GM06990 (cell line): ENCODE measurements at regions not wholly inside any gene's neighbourhood (a gene's known extent, or its start where the extent isn't known, plus 50 kb on each side); places are given as distances from the start of the nearest gene placed in this dataset.

Experiments used
- DNase-seq: peaks from one replicate; pipeline ENCODE4 v3.0.0-alpha.2; 2011; ENCODE audit not compliant: insufficient read length; ENCODE audit errors: extremely low read depth
- H3K27me3 ChIP-seq: replicated peaks from 2 replicates; pipeline ENCODE4 v1.6.0; 2011; ENCODE audit warnings: low read length; ENCODE audit not compliant: control insufficient read depth, insufficient read depth
- H3K36me3 ChIP-seq: 2 replicates; pipeline ENCODE4 v1.5.1; 2011; ENCODE audit warnings: low read length; ENCODE audit not compliant: control insufficient read depth, insufficient read depth
- H3K4me3 ChIP-seq: replicated peaks from 2 replicates; pipeline ENCODE4 v1.5.1; 2011; ENCODE audit warnings: low read depth, mild to moderate bottlenecking, control low read depth, low read length
- CTCF ChIP-seq: IDR thresholded peaks from 2 replicates; pipeline ENCODE4 v1.5.1; 2011; ENCODE audit warnings: low read length, control low read depth, mild to moderate bottlenecking, inconsistent platforms; ENCODE audit not compliant: insufficient read depth, poor library complexity, severe bottlenecking

GRCh38 chrX:145178268-145178667 is 69.0 kb upstream of the SPANXN1 start:
- Histone ChIP-seq H3K36me3 (no peaks in the 10 kb centered on the region), H3K27me3 (no peaks in the 10 kb centered on the region), H3K4me3 (no peak overlapping the region)
- no peak for DNase-seq
- TF ChIP-seq CTCF = peak; percentile 9

GRCh38 chrX:145190801-145191389 is 56.4 kb upstream of the SPANXN1 start:
- Histone ChIP-seq H3K27me3 (no peaks in the 10 kb centered on the region), H3K36me3 (no peaks in the 10 kb centered on the region), H3K4me3 (no peak overlapping the region)
- DNase-seq = no peak
- peak; percentile 35 for TF ChIP-seq CTCF
